ENCODE measurements at regions not wholly inside any gene's neighbourhood (a gene's known extent, or its start where the extent isn't known, plus 50 kb on each side); places are given as distances from the start of the nearest gene placed in this dataset.

- no peak for TF ChIP-seq CTCF (tag by site-specific recombination; IDR thresholded peaks at IDR 0.05)
- TF ChIP-seq ZNF416 (tag by site-specific recombination; IDR thresholded peaks at IDR 0.05) = no peak
- TF ChIP-seq, protein P1, sequence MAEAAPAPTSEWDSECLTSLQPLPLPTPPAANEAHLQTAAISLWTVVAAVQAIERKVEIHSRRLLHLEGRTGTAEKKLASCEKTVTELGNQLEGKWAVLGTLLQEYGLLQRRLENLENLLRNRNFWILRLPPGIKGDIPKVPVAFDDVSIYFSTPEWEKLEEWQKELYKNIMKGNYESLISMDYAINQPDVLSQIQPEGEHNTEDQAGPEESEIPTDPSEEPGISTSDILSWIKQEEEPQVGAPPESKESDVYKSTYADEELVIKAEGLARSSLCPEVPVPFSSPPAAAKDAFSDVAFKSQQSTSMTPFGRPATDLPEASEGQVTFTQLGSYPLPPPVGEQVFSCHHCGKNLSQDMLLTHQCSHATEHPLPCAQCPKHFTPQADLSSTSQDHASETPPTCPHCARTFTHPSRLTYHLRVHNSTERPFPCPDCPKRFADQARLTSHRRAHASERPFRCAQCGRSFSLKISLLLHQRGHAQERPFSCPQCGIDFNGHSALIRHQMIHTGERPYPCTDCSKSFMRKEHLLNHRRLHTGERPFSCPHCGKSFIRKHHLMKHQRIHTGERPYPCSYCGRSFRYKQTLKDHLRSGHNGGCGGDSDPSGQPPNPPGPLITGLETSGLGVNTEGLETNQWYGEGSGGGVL (tag by site-specific recombination; IDR thresholded peaks at IDR 0.05) = no peak
- no peak for TF ChIP-seq ZNF202 (tag by site-specific recombination; IDR thresholded peaks at IDR 0.05; ENCODE audit: borderline replicate concordance)
- TF ChIP-seq, protein P2, sequence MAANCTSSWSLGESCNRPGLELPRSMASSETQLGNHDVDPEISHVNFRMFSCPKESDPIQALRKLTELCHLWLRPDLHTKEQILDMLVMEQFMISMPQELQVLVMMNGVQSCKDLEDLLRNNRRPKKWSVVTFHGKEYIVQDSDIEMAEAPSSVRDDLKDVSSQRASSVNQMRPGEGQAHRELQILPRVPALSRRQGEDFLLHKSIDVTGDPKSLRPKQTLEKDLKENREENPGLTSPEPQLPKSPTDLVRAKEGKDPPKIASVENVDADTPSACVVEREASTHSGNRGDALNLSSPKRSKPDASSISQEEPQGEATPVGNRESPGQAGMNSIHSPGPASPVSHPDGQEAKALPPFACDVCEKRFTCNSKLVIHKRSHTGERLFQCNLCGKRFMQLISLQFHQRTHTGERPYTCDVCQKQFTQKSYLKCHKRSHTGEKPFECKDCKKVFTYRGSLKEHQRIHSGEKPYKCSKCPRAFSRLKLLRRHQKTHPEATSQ (tag by site-specific recombination; IDR thresholded peaks at IDR 0.05) = no peak
- no peak for TF ChIP-seq ZNF175 (tag by site-specific recombination; IDR thresholded peaks at IDR 0.05)
- no peak for TF ChIP-seq ZNF664 (tag by site-specific recombination; IDR thresholded peaks at IDR 0.05)
- TF ChIP-seq SP2 (tag by site-specific recombination; IDR thresholded peaks at IDR 0.05) = no peak
- TF ChIP-seq WT1 (tag by site-specific recombination; IDR thresholded peaks at IDR 0.05) = no peak
- TF ChIP-seq ZNF501 (tag by site-specific recombination; IDR thresholded peaks at IDR 0.05) = no peak
- TF ChIP-seq ZNF660 (tag by site-specific recombination; IDR thresholded peaks at IDR 0.05) = no peak
These were observed 748.7 kb downstream of the RNF144A start for GRCh38 chr2:7665880-7666279.
